HEK293 (cell line): ENCODE measurements at regions not wholly inside any gene's neighbourhood (a gene's known extent, or its start where the extent isn't known, plus 50 kb on each side); places are given as distances from the start of the nearest gene placed in this dataset.

ENCODE experiments used
- HOXC10 ChIP-seq: sonication (generic); formaldehyde crosslinking; IDR thresholded peaks from 2 replicates; pipeline ENCODE4 v1.8.1; 2023; ENCODE audit warnings: mild to moderate bottlenecking, missing genetic modification reagents
- HOXD13 ChIP-seq: sonication (generic); formaldehyde crosslinking; IDR thresholded peaks from 2 replicates; pipeline ENCODE4 v1.8.0; 2022; ENCODE audit warnings: missing genetic modification reagents, borderline replicate concordance
- INSM2 ChIP-seq: fragments of 450-650 bp; formaldehyde crosslinking; IDR thresholded peaks from 2 replicates; pipeline ENCODE4 v1.5.1; 2016; ENCODE audit warnings: missing biosample characterization, missing genetic modification characterization
- KLF10 ChIP-seq: fragments of 450-650 bp; IDR thresholded peaks from 2 replicates; pipeline ENCODE4 v1.5.1; 2018; ENCODE audit warnings: missing biosample characterization, mild to moderate bottlenecking, missing genetic modification characterization
- KLF8 ChIP-seq: fragments of 450-650 bp; formaldehyde crosslinking; IDR thresholded peaks from 2 replicates; pipeline ENCODE4 v1.5.1; 2016; ENCODE audit warnings: missing biosample characterization, missing genetic modification characterization
- MEIS1 ChIP-seq: sonication (generic); formaldehyde crosslinking; IDR thresholded peaks from 2 replicates; pipeline ENCODE4 v1.8.1; 2022; ENCODE audit warnings: missing genetic modification reagents, mild to moderate bottlenecking, borderline replicate concordance
- OSR2 ChIP-seq: fragments of 450-650 bp; formaldehyde crosslinking; IDR thresholded peaks from 2 replicates; pipeline ENCODE4 v1.5.1; 2016; ENCODE audit warnings: missing biosample characterization, missing genetic modification characterization
- PATZ1 ChIP-seq: fragments of 450-650 bp; formaldehyde crosslinking; IDR thresholded peaks from 2 replicates; pipeline ENCODE4 v1.5.1; 2016; ENCODE audit warnings: missing biosample characterization, missing genetic modification characterization
- SALL2 ChIP-seq: fragments of 450-650 bp; formaldehyde crosslinking; IDR thresholded peaks from 2 replicates; pipeline ENCODE4 v1.5.0; 2017; ENCODE audit warnings: missing biosample characterization, mild to moderate bottlenecking, missing genetic modification characterization, borderline replicate concordance
- ZBTB44 ChIP-seq: fragments of 450-650 bp; IDR thresholded peaks from 2 replicates; pipeline ENCODE4 v1.5.1; 2018; ENCODE audit warnings: missing biosample characterization, mild to moderate bottlenecking, missing genetic modification characterization
- ZFHX2 ChIP-seq: fragments of 450-650 bp; formaldehyde crosslinking; conservative IDR thresholded peaks from 2 replicates; pipeline ENCODE4 v1.5.1; 2016; ENCODE audit warnings: missing biosample characterization, missing genetic modification characterization
- ZFP3 ChIP-seq: fragments of 450-650 bp; formaldehyde crosslinking; IDR thresholded peaks from 2 replicates; pipeline ENCODE4 v1.5.1; 2016; ENCODE audit warnings: low read depth, missing biosample characterization, missing genetic modification characterization
- ZNF174 ChIP-seq: fragments of 450-650 bp; formaldehyde crosslinking; IDR thresholded peaks from 2 replicates; pipeline ENCODE4 v1.5.0; 2017; ENCODE audit warnings: missing biosample characterization, mild to moderate bottlenecking, missing genetic modification characterization
- ZNF184 ChIP-seq: fragments of 450-650 bp; IDR thresholded peaks from 2 replicates; pipeline ENCODE4 v1.5.1; 2018; ENCODE audit warnings: missing biosample characterization, mild to moderate bottlenecking, missing genetic modification characterization
- ZNF19 ChIP-seq: fragments of 450-650 bp; formaldehyde crosslinking; IDR thresholded peaks from 2 replicates; pipeline ENCODE4; 2016; ENCODE audit warnings: missing biosample characterization, missing genetic modification characterization, low read depth
- ZNF23 ChIP-seq: fragments of 450-650 bp; formaldehyde crosslinking; IDR thresholded peaks from 2 replicates; pipeline ENCODE4 v1.5.1; 2016; ENCODE audit warnings: missing biosample characterization, missing genetic modification characterization, borderline replicate concordance
- ZNF302 ChIP-seq: fragments of 450-650 bp; formaldehyde crosslinking; IDR thresholded peaks from 2 replicates; pipeline ENCODE4 v1.5.1; 2016; ENCODE audit warnings: missing biosample characterization, missing genetic modification characterization, low read depth
- ZNF311 ChIP-seq: fragments of 450-650 bp; formaldehyde crosslinking; IDR thresholded peaks from 2 replicates; pipeline ENCODE4 v1.5.1; 2017; ENCODE audit warnings: missing biosample characterization, missing genetic modification characterization, borderline replicate concordance
- ZNF335 ChIP-seq: fragments of 450-650 bp; formaldehyde crosslinking; conservative IDR thresholded peaks from 2 replicates; pipeline ENCODE4 v1.5.1; 2016; ENCODE audit warnings: missing biosample characterization, missing genetic modification characterization
- ZNF366 ChIP-seq: fragments of 450-650 bp; formaldehyde crosslinking; conservative IDR thresholded peaks from 2 replicates; pipeline ENCODE4 v1.5.1; 2016; ENCODE audit warnings: missing biosample characterization, missing genetic modification characterization
- ZNF391 ChIP-seq: fragments of 450-650 bp; formaldehyde crosslinking; IDR thresholded peaks from 2 replicates; pipeline ENCODE4 v1.5.1; 2016; ENCODE audit warnings: low read depth, missing biosample characterization, missing genetic modification characterization, borderline replicate concordance
- ZNF394 ChIP-seq: fragments of 450-650 bp; formaldehyde crosslinking; IDR thresholded peaks from 2 replicates; pipeline ENCODE4 v1.5.1; 2016; ENCODE audit warnings: missing biosample characterization, missing genetic modification characterization, mild to moderate bottlenecking, moderate library complexity, borderline replicate concordance
- ZNF514 ChIP-seq: fragments of 450-650 bp; formaldehyde crosslinking; IDR thresholded peaks from 2 replicates; pipeline ENCODE4 v1.5.1; 2016; ENCODE audit warnings: missing biosample characterization, missing genetic modification characterization
- ZNF521 ChIP-seq: fragments of 450-650 bp; formaldehyde crosslinking; IDR thresholded peaks from 2 replicates; pipeline ENCODE4 v1.5.1; 2017; ENCODE audit warnings: missing biosample characterization, mild to moderate bottlenecking, missing genetic modification characterization
- ZNF548 ChIP-seq: fragments of 450-650 bp; formaldehyde crosslinking; IDR thresholded peaks from 2 replicates; pipeline ENCODE4 v1.5.1; 2016; ENCODE audit warnings: missing biosample characterization, missing genetic modification characterization
- ZNF558 ChIP-seq: fragments of 450-650 bp; formaldehyde crosslinking; IDR thresholded peaks from 2 replicates; pipeline ENCODE4 v1.5.1; 2016; ENCODE audit warnings: missing biosample characterization, missing genetic modification characterization
- ZNF580 ChIP-seq: fragments of 450-650 bp; formaldehyde crosslinking; IDR thresholded peaks from 2 replicates; pipeline ENCODE4 v1.5.1; 2016; ENCODE audit warnings: missing biosample characterization, missing genetic modification characterization
- ZNF596 ChIP-seq: fragments of 450-650 bp; IDR thresholded peaks from 2 replicates; pipeline ENCODE4 v1.5.0; 2018; ENCODE audit warnings: missing biosample characterization, mild to moderate bottlenecking, missing genetic modification characterization, moderate library complexity
- ZNF623 ChIP-seq: fragments of 450-650 bp; formaldehyde crosslinking; IDR thresholded peaks from 2 replicates; pipeline ENCODE4 v1.5.1; 2016; ENCODE audit warnings: missing biosample characterization, missing genetic modification characterization
- ZNF654 ChIP-seq: fragments of 450-650 bp; formaldehyde crosslinking; IDR thresholded peaks from 2 replicates; pipeline ENCODE4 v1.5.1; 2016; ENCODE audit warnings: low read depth, missing biosample characterization, missing genetic modification characterization
- ZNF660 ChIP-seq: fragments of 450-650 bp; IDR thresholded peaks from 2 replicates; pipeline ENCODE4 v1.5.1; 2018; ENCODE audit warnings: missing biosample characterization, mild to moderate bottlenecking, missing genetic modification characterization
- ZNF776 ChIP-seq: fragments of 450-650 bp; formaldehyde crosslinking; IDR thresholded peaks from 2 replicates; pipeline ENCODE4 v1.5.0; 2017; ENCODE audit warnings: missing biosample characterization, missing genetic modification characterization, borderline replicate concordance
- ZNF785 ChIP-seq: fragments of 450-650 bp; formaldehyde crosslinking; IDR thresholded peaks from 2 replicates; pipeline ENCODE4 v1.5.1; 2016; ENCODE audit warnings: missing biosample characterization, missing genetic modification characterization
- ZNF792 ChIP-seq: fragments of 450-650 bp; formaldehyde crosslinking; IDR thresholded peaks from 2 replicates; pipeline ENCODE4 v1.5.1; 2016; ENCODE audit warnings: missing biosample characterization, missing genetic modification characterization
- ZSCAN16 ChIP-seq: fragments of 450-650 bp; formaldehyde crosslinking; IDR thresholded peaks from 2 replicates; pipeline ENCODE4 v1.5.1; 2016; ENCODE audit warnings: missing biosample characterization, missing genetic modification characterization

GRCh38 chr10:36725581-36726520 is 399.5 kb upstream of the ANKRD30A start (continued):
- TF ChIP-seq ZNF391 (tag by site-specific recombination) = 0 out of 2 replicates have a peak, but pooled peaks have one; percentile 18
- no peak for TF ChIP-seq ZNF184 (tag by site-specific recombination)
- TF ChIP-seq ZFHX2 = no peak
- TF ChIP-seq ZNF776 = no peak
- no peak for TF ChIP-seq ZFP3
- TF ChIP-seq ZNF19 (tag by site-specific recombination) = no peak
- no peak for TF ChIP-seq KLF8
- no peak for TF ChIP-seq PATZ1
- no peak for TF ChIP-seq ZNF302 (tag by site-specific recombination)
- peak; percentile 48; the same call in 1 of the 2 replicates for TF ChIP-seq INSM2 (tag by site-specific recombination)
- no peak for TF ChIP-seq ZNF521 (tag by site-specific recombination)
- peak; percentile 92 for TF ChIP-seq ZNF654
- TF ChIP-seq MEIS1 (CRISPR knock-in tag) = no peak
- no peak for TF ChIP-seq ZNF335
- TF ChIP-seq KLF10 = peak; percentile 47; the same call in 1 of the 2 replicates
- TF ChIP-seq ZNF596 (tag by site-specific recombination) = 0 out of 2 replicates have a peak, but pooled peaks have one; percentile 30
- no peak for TF ChIP-seq ZSCAN16 (tag by site-specific recombination)
- TF ChIP-seq ZNF660 (tag by site-specific recombination) = 0 out of 2 replicates have a peak, but pooled peaks have one; percentile 54
- no peak for TF ChIP-seq HOXC10
- no peak for TF ChIP-seq SALL2
- no peak for TF ChIP-seq ZNF792 (tag by site-specific recombination)
- TF ChIP-seq HOXD13 (CRISPR knock-in tag) = peak; percentile 65
- no peak for TF ChIP-seq ZNF548 (tag by site-specific recombination)
- no peak for TF ChIP-seq ZNF174 (tag by site-specific recombination)
- peak; percentile 60 for TF ChIP-seq OSR2
- TF ChIP-seq ZNF785 = no peak
- no peak for TF ChIP-seq ZNF23 (tag by site-specific recombination)
- TF ChIP-seq ZNF394 (tag by site-specific recombination) = peak; percentile 15; the same call in 1 of the 2 replicates
- no peak for TF ChIP-seq ZNF580 (tag by site-specific recombination)
- no peak for TF ChIP-seq ZNF311 (tag by site-specific recombination)
- no peak for TF ChIP-seq ZNF514 (tag by site-specific recombination)
- peak; percentile 75 for TF ChIP-seq ZNF366
- no peak for TF ChIP-seq ZBTB44 (tag by site-specific recombination)
- TF ChIP-seq ZNF623 (tag by site-specific recombination) = no peak
- TF ChIP-seq ZNF558 = no peak
